H1 (cell line): ENCODE measurements at regions not wholly inside any gene's neighbourhood (a gene's known extent, or its start where the extent isn't known, plus 50 kb on each side); places are given as distances from the start of the nearest gene placed in this dataset.

Source experiments
- CTCF ChIP-seq, 3 experiments: IDR thresholded peaks; 1 replicate in 2 of 3; 2 replicates in 1 of 3; pipeline versions ENCODE4 v1.5.1 to v1.6.1; 2011; ENCODE audit warnings: low read length in 3 of 3, mild to moderate bottlenecking in 3 of 3, inconsistent platforms in 2 of 3, low read depth in 1 of 3, moderate library complexity in 1 of 3; ENCODE audit not compliant: insufficient read depth in 1 of 3; ENCODE audit errors: control extremely low read depth in 1 of 3
- EZH2 ChIP-seq: fragments of 200-600 bp; sonication (generic); IDR thresholded peaks from 2 replicates; pipeline ENCODE4 v1.7.1; 2012; ENCODE audit warnings: low read depth, mild to moderate bottlenecking, moderate library complexity, low read length, inconsistent platforms; ENCODE audit not compliant: severe bottlenecking
- GABPA ChIP-seq: IDR thresholded peaks from 2 replicates; pipeline ENCODE4 v1.6.1; 2011; ENCODE audit warnings: mild to moderate bottlenecking, low read length, moderate library complexity, borderline replicate concordance; ENCODE audit not compliant: insufficient read depth
- JUN ChIP-seq: IDR thresholded peaks from 2 replicates; pipeline ENCODE4 v1.6.1; 2011; ENCODE audit warnings: low read depth, mild to moderate bottlenecking, improper control_type of control experiment, low read length
- POLR2A ChIP-seq, 2 experiments: IDR thresholded peaks; 1 replicate in 1 of 2; 2 replicates in 1 of 2; pipeline ENCODE4 v1.6.1; 2011; ENCODE audit warnings: low read depth in 2 of 2, low read length in 2 of 2, mild to moderate bottlenecking in 2 of 2; ENCODE audit errors: control extremely low read depth in 1 of 2
- POLR2AphosphoS5 ChIP-seq: IDR thresholded peaks from 2 replicates; pipeline ENCODE4 v1.6.1; 2011; ENCODE audit warnings: low read depth, low read length
- SIX5 ChIP-seq: IDR thresholded peaks from 2 replicates; pipeline ENCODE4 v1.6.1; 2011; ENCODE audit warnings: mild to moderate bottlenecking, low read depth, low read length
- SP1 ChIP-seq: IDR thresholded peaks from 2 replicates; pipeline ENCODE4 v1.6.1; 2011; ENCODE audit warnings: low read depth, low read length
- SP4 ChIP-seq: IDR thresholded peaks from 2 replicates; pipeline ENCODE4 v1.6.1; 2012; ENCODE audit warnings: low read length, inconsistent platforms
- SUZ12 ChIP-seq: fragments of 200-600 bp; sonication (generic); IDR thresholded peaks from 2 replicates; pipeline ENCODE4 v1.6.1; 2012; ENCODE audit warnings: mild to moderate bottlenecking, inconsistent platforms, low read length, moderate library complexity, mixed read lengths
- TF ChIP-seq, protein P1 (sequence below): IDR thresholded peaks from 2 replicates; pipeline ENCODE4 v1.6.1; 2012; ENCODE audit warnings: low read length, inconsistent platforms

GRCh38 chr10:131429141-131429540, 117.6 kb upstream of the TCERG1L start:
- no peak for TF ChIP-seq SUZ12
- no peak for TF ChIP-seq CTCF (IDR thresholded peaks at IDR 0.05; ENCODE audit: control extremely low read depth in 1 of 3, insufficient read depth in 1 of 3, low read depth in 1 of 3, low read length in 3 of 3)
- no peak for TF ChIP-seq GABPA
- no peak for TF ChIP-seq SP1
- no peak for TF ChIP-seq POLR2A (IDR thresholded peaks at IDR 0.05; ENCODE audit: control extremely low read depth in 1 of 2, low read depth in 2 of 2, low read length in 2 of 2)
- TF ChIP-seq POLR2AphosphoS5: no peak
- TF ChIP-seq SIX5: no peak
- TF ChIP-seq JUN: no peak
- no peak for TF ChIP-seq EZH2
- no peak for TF ChIP-seq SP4
- TF ChIP-seq, protein P1, sequence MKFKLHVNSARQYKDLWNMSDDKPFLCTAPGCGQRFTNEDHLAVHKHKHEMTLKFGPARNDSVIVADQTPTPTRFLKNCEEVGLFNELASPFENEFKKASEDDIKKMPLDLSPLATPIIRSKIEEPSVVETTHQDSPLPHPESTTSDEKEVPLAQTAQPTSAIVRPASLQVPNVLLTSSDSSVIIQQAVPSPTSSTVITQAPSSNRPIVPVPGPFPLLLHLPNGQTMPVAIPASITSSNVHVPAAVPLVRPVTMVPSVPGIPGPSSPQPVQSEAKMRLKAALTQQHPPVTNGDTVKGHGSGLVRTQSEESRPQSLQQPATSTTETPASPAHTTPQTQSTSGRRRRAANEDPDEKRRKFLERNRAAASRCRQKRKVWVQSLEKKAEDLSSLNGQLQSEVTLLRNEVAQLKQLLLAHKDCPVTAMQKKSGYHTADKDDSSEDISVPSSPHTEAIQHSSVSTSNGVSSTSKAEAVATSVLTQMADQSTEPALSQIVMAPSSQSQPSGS: no peak
